Keratinocyte (primary cell): ENCODE measurements at regions not wholly inside any gene's neighbourhood (a gene's known extent, or its start where the extent isn't known, plus 50 kb on each side); places are given as distances from the start of the nearest gene placed in this dataset.

Experiments used
- DNase-seq: peaks from one replicate; pipeline ENCODE4 v3.0.0-alpha.2; 2011; ENCODE audit warnings: low read depth, missing footprints, low spot score
- FAIRE-seq: peaks from 2 replicates; lab custom pipeline; 2011; peaks lifted over from hg19 to GRCh38; lab: Jason Lieb, UNC
- H2AFZ ChIP-seq: 2 replicates; pipeline ENCODE4 v1.6.0; 2012; ENCODE audit warnings: low read length, control low read depth, inconsistent platforms; ENCODE audit not compliant: control insufficient read depth
- H3K27ac ChIP-seq: 2 replicates; pipeline ENCODE4 v1.5.1; 2011; ENCODE audit warnings: low read length; ENCODE audit not compliant: control insufficient read depth, insufficient read depth
- H3K27me3 ChIP-seq: 3 replicates; pipeline ENCODE4 v1.6.0; 2011; ENCODE audit warnings: low read length; ENCODE audit not compliant: control insufficient read depth, insufficient read depth; ENCODE audit errors: extremely low read depth
- H3K36me3 ChIP-seq, 2 experiments: 2 replicates in 1 of 2; 3 replicates in 1 of 2; pipeline ENCODE4 v1.5.1; 2011; ENCODE audit warnings: low read length in 2 of 2, mild to moderate bottlenecking in 1 of 2; ENCODE audit not compliant: control insufficient read depth in 2 of 2, insufficient read depth in 2 of 2; ENCODE audit errors: extremely low read depth in 1 of 2
- H3K4me1 ChIP-seq: 3 replicates; pipeline ENCODE4 v1.5.1; 2011; ENCODE audit warnings: low read length; ENCODE audit not compliant: control insufficient read depth, insufficient read depth; ENCODE audit errors: extremely low read depth
- H3K4me2 ChIP-seq: 3 replicates; pipeline ENCODE4 v1.6.0; 2011; ENCODE audit warnings: low read depth, low read length; ENCODE audit not compliant: control insufficient read depth, insufficient read depth; ENCODE audit errors: extremely low read depth
- H3K4me3 ChIP-seq, 3 experiments: fragments of 200-600 bp in 1 of 3; sonication (generic) in 1 of 3; 2 replicates in 2 of 3; 3 replicates in 1 of 3; pipeline ENCODE4 v1.5.1; 2011 to 2016; ENCODE audit warnings: low read length in 3 of 3, mild to moderate bottlenecking in 3 of 3, control low read depth in 2 of 3, inconsistent platforms in 1 of 3, low read depth in 1 of 3, mixed read lengths in 1 of 3, mixed run types in 1 of 3, moderate library complexity in 1 of 3; ENCODE audit not compliant: control insufficient read depth in 2 of 3, insufficient read depth in 2 of 3; ENCODE audit errors: extremely low read depth in 1 of 3
- H3K79me2 ChIP-seq: 2 replicates; pipeline ENCODE4 v1.6.0; 2012; ENCODE audit warnings: low read length; ENCODE audit not compliant: control insufficient read depth, insufficient read depth
- H3K9ac ChIP-seq: 3 replicates; pipeline ENCODE4 v1.6.0; 2011; ENCODE audit warnings: low read length; ENCODE audit not compliant: control insufficient read depth, insufficient read depth; ENCODE audit errors: extremely low read depth
- H3K9me1 ChIP-seq: 3 replicates; pipeline ENCODE4 v1.6.0; 2011; ENCODE audit warnings: low read length; ENCODE audit not compliant: control insufficient read depth, insufficient read depth; ENCODE audit errors: extremely low read depth
- H3K9me3 ChIP-seq: 2 replicates; pipeline ENCODE4 v1.5.1; 2012; ENCODE audit warnings: low read depth, low read length; ENCODE audit not compliant: control insufficient read depth
- H4K20me1 ChIP-seq: 3 replicates; pipeline ENCODE4 v1.6.0; 2011; ENCODE audit warnings: low read length; ENCODE audit not compliant: control insufficient read depth, insufficient read depth; ENCODE audit errors: extremely low read depth
- CTCF ChIP-seq, 3 experiments: IDR thresholded peaks in 1 of 3; conservative IDR thresholded peaks in 1 of 3; optimal IDR thresholded peaks in 1 of 3; 2 replicates in 2 of 3; 3 replicates in 1 of 3; pipeline versions ENCODE3 to v1.5.1; 2011; ENCODE audit warnings: low read length in 3 of 3, mild to moderate bottlenecking in 3 of 3, moderate library complexity in 2 of 3, control low read depth in 1 of 3, inconsistent platforms in 1 of 3; ENCODE audit not compliant: insufficient read depth in 2 of 3; ENCODE audit errors: extremely low read depth in 1 of 3
- EZH2 ChIP-seq: IDR thresholded peaks from one replicate; pipeline ENCODE4 v1.6.1; 2012; ENCODE audit warnings: inconsistent platforms, mild to moderate bottlenecking, low read length, moderate library complexity
- dilution Hi-C: fragments of 300-500 bp; cut with MboI; formaldehyde crosslinking; loops from one replicate; pipeline ENCODE4 v1.7.0; 2020; ENCODE audit warnings: low sequenced_read_pairs; ENCODE audit not compliant: extremely low pct_ligation_motif_present

GRCh38 chr2:59112258-59112657, 871.1 kb upstream of the FANCL start:
- no peak overlapping the region for H3K9ac ChIP-seq
- no peak overlapping the region for H3K27ac ChIP-seq
- H3K79me2 ChIP-seq, result no peaks in the 10 kb centered on the region
- H3K9me3 ChIP-seq, result no peaks in the 10 kb centered on the region
- DNase-seq, result no peak
- H3K4me3 ChIP-seq, result no peak overlapping the region
- H3K4me1 ChIP-seq, result no peaks in the 10 kb centered on the region
- FAIRE-seq, result no peak
- no peak overlapping the region for H3K4me2 ChIP-seq
- TF ChIP-seq CTCF (optimal IDR thresholded peaks at IDR 0.05 in 1 of 3, IDR thresholded peaks at IDR 0.05 in 1 of 3, conservative IDR thresholded peaks at IDR 0.05 in 1 of 3; ENCODE audit: extremely low read depth in 1 of 3, insufficient read depth in 2 of 3, low read length in 3 of 3), result no peak
- no peak for TF ChIP-seq EZH2
- H3K27me3 ChIP-seq, result no peaks in the 10 kb centered on the region
- H3K36me3 ChIP-seq, result no peaks in the 10 kb centered on the region
- no peaks in the 10 kb centered on the region for H3K9me1 ChIP-seq
- H4K20me1 ChIP-seq, result no peaks in the 10 kb centered on the region
- dilution Hi-C loops, result no loop called here
- H2AFZ ChIP-seq, result no peak overlapping the region

GRCh38 chr2:59096973-59097372, 855.8 kb upstream of the FANCL start:
- H3K4me2 ChIP-seq, result no peak overlapping the region
- no peaks in the 10 kb centered on the region for H3K4me1 ChIP-seq
- H4K20me1 ChIP-seq, result no peaks in the 10 kb centered on the region
- dilution Hi-C loops, result no loop called here
- no peaks in the 10 kb centered on the region for H3K9me1 ChIP-seq
- H3K79me2 ChIP-seq, result no peaks in the 10 kb centered on the region
- H3K27me3 ChIP-seq, result no peaks in the 10 kb centered on the region
- no peak for TF ChIP-seq EZH2
- no peak for TF ChIP-seq CTCF (optimal IDR thresholded peaks at IDR 0.05 in 1 of 3, IDR thresholded peaks at IDR 0.05 in 1 of 3, conservative IDR thresholded peaks at IDR 0.05 in 1 of 3; ENCODE audit: extremely low read depth in 1 of 3, insufficient read depth in 2 of 3, low read length in 3 of 3)
- no peaks in the 10 kb centered on the region for H3K36me3 ChIP-seq
- no peak overlapping the region for H3K4me3 ChIP-seq
- no peak overlapping the region for H3K27ac ChIP-seq
- FAIRE-seq (no peak), DNase-seq (no peak)
- H3K9me3 ChIP-seq, result no peaks in the 10 kb centered on the region
- H3K9ac ChIP-seq, result no peak overlapping the region
- no peak overlapping the region for H2AFZ ChIP-seq
